Heart right ventricle (tissue), 16 donors: ENCODE measurements at regions not wholly inside any gene's neighbourhood (a gene's known extent, or its start where the extent isn't known, plus 50 kb on each side); places are given as distances from the start of the nearest gene placed in this dataset.

Experiments used
- ATAC-seq, 8 donors: fragments of 200-7000 bp; cut with Tn5 transposase; one replicate each; pipeline ENCODE4 v1.9.1; 2020; ENCODE audit warnings: mild to moderate bottlenecking in 8 of 8, moderate library complexity in 8 of 8, moderate number of reproducible peaks in 1 of 8
- DNase-seq, 2 donors: peaks; one replicate each; pipeline ENCODE4 v3.0.0-alpha.2; 2020
- H3K27ac ChIP-seq, 10 donors: fragments of 200-600 bp; sonication (generic) in 2 of 10; one replicate each; pipeline versions ENCODE4 v1.5.0 to v1.8.0; 2020 to 2022; ENCODE audit warnings: mild to moderate bottlenecking in 3 of 10
- H3K27me3 ChIP-seq, 7 donors: fragments of 200-600 bp; one replicate each; pipeline ENCODE4 v1.8.0; 2021 to 2022; ENCODE audit warnings: mild to moderate bottlenecking in 2 of 7
- H3K36me3 ChIP-seq, 9 donors: fragments of 200-600 bp; sonication (generic) in 1 of 9; one replicate each; pipeline versions ENCODE4 v1.5.0 to v1.8.0; 2020 to 2022; ENCODE audit warnings: mild to moderate bottlenecking in 2 of 9
- H3K4me1 ChIP-seq, 9 donors: fragments of 200-600 bp; sonication (generic) in 1 of 9; one replicate each; pipeline versions ENCODE4 v1.5.0 to v1.8.0; 2020 to 2022; ENCODE audit warnings: mild to moderate bottlenecking in 4 of 9
- H3K4me3 ChIP-seq, 10 donors: fragments of 200-600 bp; sonication (generic) in 2 of 10; one replicate each; pipeline versions ENCODE4 v1.5.0 to v1.8.0; 2020 to 2022; ENCODE audit warnings: mild to moderate bottlenecking in 7 of 10, moderate library complexity in 2 of 10
- H3K9me3 ChIP-seq, 11 donors: fragments of 200-600 bp in 10 of 11; sonication (generic) in 2 of 11; one replicate each; pipeline versions ENCODE4 v1.5.0 to v1.8.0; 2013 to 2022; ENCODE audit warnings: mild to moderate bottlenecking in 2 of 11, control low read depth in 1 of 11, moderate library complexity in 1 of 11
- WGBS, 2 donors: extraction: QIAGEN DNeasy Blood & Tissue Kit; methylation state at CpG; one replicate each; pipeline ENCODE4 v1.1.7; 2013; ENCODE audit warnings: inconsistent platforms in 1 of 2; 5-methylcytosine and 5-hydroxymethylcytosine counted together
- intact Hi-C, 10 donors: fragments of 100-400 bp; cut with DNase I; formaldehyde crosslinking; loops; one replicate each; pipeline versions ENCODE4 v1.11.1 to v1.14.2; 2022
- TF ChIP-seq, protein P1 (sequence below), 9 donors: fragments of 200-600 bp; sonication (generic) in 2 of 9; IDR thresholded peaks; one replicate each; pipeline versions ENCODE4 v1.5.0 to v1.8.0; 2021 to 2022; ENCODE audit warnings: antibody characterized with exemption in 9 of 9, mild to moderate bottlenecking in 5 of 9, moderate library complexity in 1 of 9
- donor health status: Arrhythmogenic right ventricular cardiomyopathy.
- donor health status: ischemic (EF 13 %, LVEDD 7.1; RV severe dilation, severe dysfunction).
- donor health status: healthy with polysubstance abuse.
- donor health status: DM: no; HTN: yes; CAD: no.
- donor health status: DM: no; HTN: no; CAD: no.
- donor health status: ischemic (EF 25% LVEDD 6.9; RV normal size, moderate dysfunction).
- donor health status: ischemic (EF 25% LVEDD 5.7; RV mildly dilated, moderate dysfunction).
- donor health status: healthy.
- donor health status: DM: yes; HTN: yes; CAD: no.
- donor health status: Ischemic cardiomyopathy.
- donor health status: ischemic (EF 35%, LVEDD 5.7; RV mildly dilated, moderate dysfunction).
- donor health status: nonischemic (EF 11% LVEDD 7.7; RV severe dilation, severe dysfunction).
- donor health status: DM: yes; HTN: yes; CAD: no.
- donor health status: PGD.
- donor health status: ischemic (EF 29% LVEDD 5.4; RV normal size, mild dysfunction).
- donor health status: nonischemic (EF 23%, LVEDD 6.1; RV moderate dilation, normal function).

- Histone ChIP-seq H3K27me3 (peaks cover 0 to 10% (median 0%) of the 10 kb centered on the region in 7 donors), H3K4me1 (no peaks in the 10 kb centered on the region), H3K9me3 (no peaks in the 10 kb centered on the region), H3K27ac (no peak overlapping the region), H3K36me3 (no peaks in the 10 kb centered on the region), H3K4me3 (no peak overlapping the region)
- TF ChIP-seq, protein P1, sequence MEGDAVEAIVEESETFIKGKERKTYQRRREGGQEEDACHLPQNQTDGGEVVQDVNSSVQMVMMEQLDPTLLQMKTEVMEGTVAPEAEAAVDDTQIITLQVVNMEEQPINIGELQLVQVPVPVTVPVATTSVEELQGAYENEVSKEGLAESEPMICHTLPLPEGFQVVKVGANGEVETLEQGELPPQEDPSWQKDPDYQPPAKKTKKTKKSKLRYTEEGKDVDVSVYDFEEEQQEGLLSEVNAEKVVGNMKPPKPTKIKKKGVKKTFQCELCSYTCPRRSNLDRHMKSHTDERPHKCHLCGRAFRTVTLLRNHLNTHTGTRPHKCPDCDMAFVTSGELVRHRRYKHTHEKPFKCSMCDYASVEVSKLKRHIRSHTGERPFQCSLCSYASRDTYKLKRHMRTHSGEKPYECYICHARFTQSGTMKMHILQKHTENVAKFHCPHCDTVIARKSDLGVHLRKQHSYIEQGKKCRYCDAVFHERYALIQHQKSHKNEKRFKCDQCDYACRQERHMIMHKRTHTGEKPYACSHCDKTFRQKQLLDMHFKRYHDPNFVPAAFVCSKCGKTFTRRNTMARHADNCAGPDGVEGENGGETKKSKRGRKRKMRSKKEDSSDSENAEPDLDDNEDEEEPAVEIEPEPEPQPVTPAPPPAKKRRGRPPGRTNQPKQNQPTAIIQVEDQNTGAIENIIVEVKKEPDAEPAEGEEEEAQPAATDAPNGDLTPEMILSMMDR (IDR thresholded peaks at IDR 0.05) = no peak
- intact Hi-C loops = no loop called here
- WGBS, 2 donors = 84 to 85% methylated on average over 11 of the region's 11 CpGs
- ATAC-seq (no peak), DNase-seq (no peak)
These were observed 269.1 kb downstream of the MED10 start for GRCh38 chr5:6108981-6109825.

GRCh38 chr5:6108540-6108848 lies 269.9 kb downstream of the MED10 start:
- no peak overlapping the region for H3K27ac ChIP-seq
- 62 to 66% methylated on average over 5 of the region's 5 CpGs for WGBS, 2 donors
- DNase-seq = no peak
- H3K9me3 ChIP-seq = no peaks in the 10 kb centered on the region
- no peak overlapping the region for H3K4me3 ChIP-seq
- no peak for ATAC-seq
- intact Hi-C loops = no loop called here
- H3K27me3 ChIP-seq = peaks cover 0 to 10% (median 0%) of the 10 kb centered on the region in 7 donors
- no peaks in the 10 kb centered on the region for H3K36me3 ChIP-seq
- TF ChIP-seq, protein P1 (IDR thresholded peaks at IDR 0.05) = no peak
- no peaks in the 10 kb centered on the region for H3K4me1 ChIP-seq

DNA sequence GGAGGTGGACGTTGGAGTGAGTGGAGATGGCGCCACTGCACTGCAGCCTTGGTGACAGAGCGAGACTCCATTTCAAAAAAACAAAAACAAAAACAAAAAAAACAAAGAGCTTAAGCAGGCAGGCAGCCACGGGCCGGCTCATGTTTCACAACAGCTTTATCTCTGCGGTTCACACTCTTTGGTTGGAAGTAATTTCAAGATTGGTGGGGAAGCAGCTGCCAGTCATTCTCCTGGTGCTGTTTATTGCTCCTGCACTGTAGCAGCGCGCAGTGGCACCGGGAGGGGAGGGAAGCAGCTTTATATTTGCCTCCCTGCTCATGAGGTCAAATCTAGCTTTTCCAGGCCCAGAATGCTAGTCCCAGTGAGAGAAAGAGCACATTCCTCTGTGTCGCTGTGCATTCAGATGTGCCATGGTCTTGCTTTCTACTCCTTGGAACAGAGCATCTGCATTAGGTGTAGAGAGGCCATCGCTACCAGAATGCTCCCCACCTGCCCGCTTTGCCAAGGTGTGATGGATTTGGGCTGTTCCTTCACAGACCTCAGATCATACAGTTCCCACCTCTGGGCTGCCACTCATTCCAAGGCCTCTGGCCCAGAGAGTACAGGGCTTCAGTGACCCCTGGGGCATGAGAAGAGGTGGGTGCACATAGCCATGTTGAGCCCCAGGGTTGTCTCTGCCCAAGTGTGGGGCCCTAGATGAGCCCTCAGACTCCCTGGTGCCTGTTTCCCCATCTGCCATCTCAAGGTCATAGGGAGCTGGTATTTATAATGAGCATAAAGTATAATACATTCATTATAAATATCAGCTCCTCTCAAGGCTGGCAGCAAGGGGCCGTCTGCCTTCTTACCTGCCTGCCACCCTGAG lies 270.4 kb downstream of the MED10 start:
- TF ChIP-seq, protein P1 (IDR thresholded peaks at IDR 0.05) = no peak
- no peak overlapping the region for H3K27ac ChIP-seq
- DNase-seq = no peak
- no peaks in the 10 kb centered on the region for H3K4me1 ChIP-seq
- 65 to 73% methylated on average over 13 of the region's 13 CpGs for WGBS, 2 donors
- no peaks in the 10 kb centered on the region for H3K36me3 ChIP-seq
- peaks cover 0 to 10% (median 0%) of the 10 kb centered on the region in 7 donors for H3K27me3 ChIP-seq
- ATAC-seq = no peak
- H3K4me3 ChIP-seq = no peak overlapping the region
- H3K9me3 ChIP-seq = no peaks in the 10 kb centered on the region
- intact Hi-C loops = no loop called here

DNA sequence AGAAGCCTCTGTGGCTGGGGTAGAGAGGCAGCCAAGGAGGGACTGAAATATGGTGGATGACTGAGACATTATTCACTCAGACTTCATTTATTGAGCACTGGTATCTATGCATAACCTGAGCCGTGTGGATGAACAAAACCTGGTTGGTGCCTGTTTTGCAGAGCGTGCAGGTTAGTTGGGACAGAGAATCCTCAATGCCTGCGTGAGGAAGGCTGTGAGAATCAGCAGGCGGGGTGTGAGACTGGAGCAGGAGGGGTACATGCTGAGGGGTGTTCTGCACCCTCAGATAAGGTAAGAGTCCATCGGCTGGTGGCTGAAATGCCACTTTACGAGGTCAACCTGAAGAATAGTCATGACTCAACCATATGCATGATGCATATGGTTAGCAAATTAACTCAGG lies 271.6 kb downstream of the MED10 start:
- H3K4me3 ChIP-seq = no peak overlapping the region
- H3K27ac ChIP-seq = no peak overlapping the region
- intact Hi-C loops = no loop called here
- no peaks in the 10 kb centered on the region for H3K4me1 ChIP-seq
- ATAC-seq = no peak
- H3K9me3 ChIP-seq = no peaks in the 10 kb centered on the region
- TF ChIP-seq, protein P1 (IDR thresholded peaks at IDR 0.05) = no peak
- DNase-seq = no peak
- 81 to 84% methylated on average over 6 of the region's 6 CpGs for WGBS, 2 donors
- H3K27me3 ChIP-seq = peaks cover 0 to 10% (median 0%) of the 10 kb centered on the region in 7 donors
- no peaks in the 10 kb centered on the region for H3K36me3 ChIP-seq
